ENCODE measurements at regions not wholly inside any gene's neighbourhood (a gene's known extent, or its start where the extent isn't known, plus 50 kb on each side); places are given as distances from the start of the nearest gene placed in this dataset.

- no peak overlapping the region for H3K27ac ChIP-seq
- no peak overlapping the region for H3K4me3 ChIP-seq
- intact Hi-C loops (cut with DNase I) = no loop called here
- TF ChIP-seq EP300 (IDR thresholded peaks at IDR 0.05) (no peak), CTCF (IDR thresholded peaks at IDR 0.05) (no peak), POLR2A (IDR thresholded peaks at IDR 0.05) (no peak)
- no peaks in the 10 kb centered on the region for H3K9me3 ChIP-seq
- no peaks in the 10 kb centered on the region for H3K36me3 ChIP-seq
- WGBS, 3 donors = 38 to 96% (median 93%) methylated on average over 1 of the region's 1 CpG
- no peaks in the 10 kb centered on the region for H3K27me3 ChIP-seq
- DNase-seq = no peak
- no peaks in the 10 kb centered on the region for H3K4me1 ChIP-seq (ENCODE audit: insufficient read depth)
These were observed 1106.3 kb upstream of the IGFBP7 start for GRCh38 chr4:58216461-58216860.

GRCh38 chr4:58214376-58214775, 1104.2 kb upstream of the IGFBP7 start:
- WGBS, 3 donors = 78 to 90% (median 79%) methylated on average over 3 of the region's 3 CpGs

GRCh38 chr4:58209551-58209950, 1099.4 kb upstream of the IGFBP7 start:
- H3K27me3 ChIP-seq = no peaks in the 10 kb centered on the region
- no peak overlapping the region for H3K27ac ChIP-seq
- no peaks in the 10 kb centered on the region for H3K9me3 ChIP-seq
- no peaks in the 10 kb centered on the region for H3K4me1 ChIP-seq (ENCODE audit: insufficient read depth)
- H3K36me3 ChIP-seq = no peaks in the 10 kb centered on the region
- no peak for DNase-seq
- intact Hi-C loops (cut with DNase I) = no loop called here
- TF ChIP-seq CTCF (IDR thresholded peaks at IDR 0.05) = no peak
- no peak for TF ChIP-seq EP300 (IDR thresholded peaks at IDR 0.05)
- no peak for TF ChIP-seq POLR2A (IDR thresholded peaks at IDR 0.05)
- WGBS, 3 donors = 71 to 91% (median 82%) methylated on average over 2 of the region's 2 CpGs
- no peak overlapping the region for H3K4me3 ChIP-seq

More at GRCh38 chr4:58214376-58214775, 1104.2 kb upstream of the IGFBP7 start:
- no peaks in the 10 kb centered on the region for H3K4me1 ChIP-seq (ENCODE audit: insufficient read depth)
- intact Hi-C loops (cut with DNase I) = no loop called here
- no peak for DNase-seq
- H3K27ac ChIP-seq = no peak overlapping the region
- no peaks in the 10 kb centered on the region for H3K27me3 ChIP-seq
- TF ChIP-seq EP300 (IDR thresholded peaks at IDR 0.05) (no peak), CTCF (IDR thresholded peaks at IDR 0.05) (no peak), POLR2A (IDR thresholded peaks at IDR 0.05) (no peak)
- H3K9me3 ChIP-seq = no peaks in the 10 kb centered on the region
- H3K4me3 ChIP-seq = no peak overlapping the region
- H3K36me3 ChIP-seq = no peaks in the 10 kb centered on the region

GRCh38 chr4:58209001-58209400, 1098.8 kb upstream of the IGFBP7 start:
- WGBS, 3 donors = 67 to 76% (median 75%) methylated on average over 2 of the region's 2 CpGs
- intact Hi-C loops (cut with DNase I) = no loop called here
- no peak overlapping the region for H3K27ac ChIP-seq
- no peaks in the 10 kb centered on the region for H3K36me3 ChIP-seq
- TF ChIP-seq POLR2A (IDR thresholded peaks at IDR 0.05) = no peak
- TF ChIP-seq CTCF (IDR thresholded peaks at IDR 0.05) = no peak
- TF ChIP-seq EP300 (IDR thresholded peaks at IDR 0.05) = no peak
- no peaks in the 10 kb centered on the region for H3K4me1 ChIP-seq (ENCODE audit: insufficient read depth)
- H3K27me3 ChIP-seq = no peaks in the 10 kb centered on the region
- no peaks in the 10 kb centered on the region for H3K9me3 ChIP-seq
- no peak overlapping the region for H3K4me3 ChIP-seq
- DNase-seq = no peak
